HPDE6-E6E7 (cell line): ENCODE measurements at regions not wholly inside any gene's neighbourhood (a gene's known extent, or its start where the extent isn't known, plus 50 kb on each side); places are given as distances from the start of the nearest gene placed in this dataset.
"Not testable (repeated sequence)": the region's sequence is repeated elsewhere in the genome, so short reads cannot be mapped to it uniquely, and the experiment has no call there.

Experiments
- DNase-seq: peaks from one replicate; pipeline ENCODE4 v3.0.0; 2011; ENCODE audit warnings: missing footprints; ENCODE audit errors: extremely low spot score

GRCh38 chr12:66733321-66733720, 54.4 kb upstream of the GRIP1 start:
- no peak for DNase-seq

- no peak for DNase-seq
These were observed 55.0 kb upstream of the GRIP1 start for GRCh38 chr12:66733839-66734238.

- DNase-seq: no peak
These were observed 56.4 kb upstream of the GRIP1 start for GRCh38 chr12:66735275-66735674.

DNA sequence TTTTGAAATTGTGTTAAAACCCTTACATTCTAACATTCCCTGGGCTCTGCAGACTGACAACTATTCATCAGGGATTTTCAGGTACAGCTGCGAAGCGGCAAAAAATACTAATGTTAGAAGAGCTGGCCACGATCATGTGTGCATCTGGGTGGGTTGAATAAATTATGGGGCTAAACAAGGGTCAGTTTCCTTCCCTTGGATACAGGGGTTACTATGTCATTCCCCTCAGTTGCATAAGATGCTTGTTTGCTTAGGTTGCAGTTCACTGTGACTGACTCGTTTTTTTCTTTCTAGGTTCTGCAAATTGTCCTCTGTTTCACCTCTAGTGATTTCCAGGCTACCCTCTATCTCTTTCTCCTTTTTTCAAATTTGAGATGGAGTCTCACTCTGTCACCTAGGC, 58.1 kb upstream of the GRIP1 start:
- DNase-seq: no peak

- DNase-seq: no peak
These were observed 60.4 kb upstream of the GRIP1 start for GRCh38 chr12:66739266-66739665.

DNA sequence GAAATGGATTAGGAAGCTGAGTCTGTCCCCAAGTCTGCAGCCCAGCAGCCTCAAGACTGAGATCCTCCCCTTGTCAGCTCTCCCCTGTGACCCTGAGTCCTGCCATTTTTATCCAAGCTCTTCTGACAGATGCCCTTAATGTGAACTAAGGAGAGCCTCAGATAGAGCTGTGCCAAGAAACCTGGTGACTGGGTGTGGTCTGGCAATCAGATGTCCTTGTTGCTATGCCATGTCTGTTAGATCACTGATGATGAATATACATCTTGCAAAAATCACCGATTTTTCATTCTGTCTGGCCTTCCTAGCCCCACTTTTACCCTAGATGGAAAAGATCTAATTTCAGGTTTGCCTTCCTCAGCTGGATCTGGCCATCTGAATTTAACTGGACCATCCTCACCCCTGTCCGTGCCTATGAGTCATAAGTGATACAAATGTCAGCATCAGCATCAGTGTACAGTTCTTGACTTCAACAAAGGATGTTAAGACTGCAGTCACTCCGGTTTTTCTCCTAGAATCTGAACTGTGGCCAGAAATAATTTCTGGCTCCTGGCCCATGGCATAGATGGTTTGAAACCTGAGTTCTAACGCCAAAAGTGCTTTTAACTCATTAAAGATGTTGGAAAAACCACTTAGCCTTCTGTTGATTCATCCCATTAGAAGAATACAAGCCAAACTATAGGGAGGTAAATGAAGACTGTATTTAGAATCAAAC, 61.2 kb upstream of the GRIP1 start:
- no peak for DNase-seq

DNA sequence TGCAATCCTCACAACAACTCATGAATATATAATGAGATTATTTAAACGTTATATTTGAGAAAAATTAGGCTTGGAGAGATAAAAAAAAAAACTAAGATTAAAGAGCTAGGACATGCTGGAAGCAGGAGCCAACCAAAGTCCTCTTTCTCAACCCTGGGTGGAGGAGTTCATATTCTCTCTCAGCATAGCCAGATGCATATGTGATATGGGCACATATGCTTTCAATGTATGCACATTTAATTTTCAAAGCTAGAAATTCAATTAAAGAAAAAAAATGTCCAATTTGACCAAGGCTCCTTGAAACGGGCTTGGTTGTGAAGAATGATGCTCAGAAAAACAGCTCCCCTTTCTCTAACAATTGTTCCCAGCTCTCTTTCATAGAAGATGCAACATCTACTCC, 61.9 kb upstream of the GRIP1 start:
- DNase-seq: no peak

- no peak for DNase-seq
These were observed 63.0 kb upstream of the GRIP1 start for GRCh38 chr12:66741919-66742318.

DNA sequence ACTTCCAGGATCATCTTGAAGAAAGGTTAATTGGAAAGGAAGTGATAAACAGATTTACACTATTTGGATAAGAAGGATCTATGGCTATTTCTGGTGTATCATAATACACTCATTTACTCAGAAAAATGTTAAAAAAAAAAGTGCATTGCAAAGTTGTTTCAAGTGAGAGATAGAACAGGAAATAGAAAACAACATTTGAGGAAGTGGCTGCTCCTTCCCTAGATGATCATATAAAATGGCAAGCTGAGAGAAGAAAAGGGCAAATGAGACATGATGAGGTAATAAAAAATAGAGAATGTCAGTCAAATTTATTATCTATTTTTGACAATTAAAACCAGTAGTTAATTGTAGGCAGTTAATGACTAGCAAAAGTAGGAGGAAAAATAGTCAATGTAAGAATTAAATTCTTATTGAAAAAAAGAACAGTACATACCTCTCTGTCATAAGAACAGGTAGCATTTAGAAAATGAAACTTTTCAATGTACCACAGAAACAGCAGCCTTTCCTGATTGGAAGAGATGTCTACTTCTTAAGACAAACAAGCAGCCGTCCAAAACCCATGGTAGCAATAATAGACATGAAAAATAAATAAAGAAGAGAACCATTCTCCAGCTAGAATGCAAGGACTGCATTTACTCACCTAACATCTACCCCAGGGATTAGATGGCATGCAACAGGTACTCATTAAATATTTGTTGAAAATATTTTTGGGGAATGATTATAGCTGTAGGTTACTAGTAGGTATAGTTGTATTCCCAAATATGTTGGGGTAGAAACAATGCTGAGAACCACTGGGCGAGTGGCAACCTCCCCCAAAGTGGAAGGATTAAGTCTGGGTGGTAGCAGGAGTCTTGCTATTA, 63.9 kb upstream of the GRIP1 start:
- DNase-seq: no peak

GRCh38 chr12:66744461-66744860, 65.6 kb upstream of the GRIP1 start:
- DNase-seq: no peak

DNA sequence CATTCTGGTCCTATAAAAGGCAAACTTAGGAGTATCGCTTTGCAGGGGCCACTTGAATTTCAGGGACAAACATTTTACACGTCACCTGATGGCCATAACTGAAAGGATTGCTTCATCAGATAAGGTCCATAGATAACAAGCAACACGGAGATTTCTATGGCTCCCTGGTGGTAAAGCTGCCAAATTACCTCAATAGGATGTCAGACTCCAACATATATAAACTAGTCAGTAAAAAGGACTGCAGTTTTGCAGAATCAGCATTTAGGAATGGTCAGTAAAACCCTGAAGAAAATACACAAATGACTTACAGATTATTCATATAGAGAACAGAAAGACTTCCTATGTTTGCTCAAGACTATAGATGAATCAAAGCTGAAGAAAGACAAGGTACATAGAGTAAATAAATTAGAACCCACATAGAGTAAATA, 66.1 kb upstream of the GRIP1 start:
- no peak for DNase-seq

DNA sequence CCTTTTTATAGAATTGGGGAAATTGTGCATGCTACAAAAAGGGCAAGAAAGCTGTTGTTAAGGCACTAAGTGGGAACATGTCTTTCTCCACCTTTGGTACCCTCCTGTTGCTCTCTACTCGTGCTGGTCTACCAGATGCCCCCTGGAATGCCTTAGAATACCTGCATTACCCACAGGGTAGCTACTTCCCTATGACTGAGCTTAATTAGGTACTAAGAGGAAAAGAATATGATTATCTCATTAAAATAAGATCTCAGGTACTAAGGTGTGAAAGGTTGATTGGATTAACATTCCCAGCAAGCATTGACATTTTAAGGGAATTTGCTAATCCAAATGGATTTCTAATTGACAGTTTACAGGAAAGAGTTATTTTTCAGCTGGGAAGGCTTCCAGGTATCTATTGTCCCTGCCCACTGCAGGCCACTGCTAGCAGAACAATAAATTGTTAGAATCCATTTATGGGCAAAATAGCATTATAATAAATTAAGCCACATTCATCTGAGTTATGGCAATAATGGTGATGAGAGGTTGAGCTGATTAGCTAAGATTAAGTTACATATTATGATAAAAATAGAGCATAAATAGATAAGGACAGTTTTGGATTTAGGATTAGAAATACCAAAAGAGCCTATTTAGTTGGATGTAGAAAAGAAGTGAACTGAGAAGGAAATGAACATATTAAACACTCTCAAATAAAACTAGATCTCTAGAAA, 67.8 kb upstream of the GRIP1 start:
- no peak for DNase-seq

- no peak for DNase-seq
These were observed 72.7 kb upstream of the GRIP1 start for GRCh38 chr12:66751432-66752113.

- DNase-seq: no peak
These were observed 74.9 kb upstream of the GRIP1 start for GRCh38 chr12:66753810-66754209.

GRCh38 chr12:66755727-66756395, 77.0 kb upstream of the GRIP1 start:
- no peak for DNase-seq

GRCh38 chr12:66756631-66757030, 77.8 kb upstream of the GRIP1 start:
- no peak for DNase-seq

- not testable (repeated sequence) for DNase-seq
These were observed 81.2 kb upstream of the GRIP1 start for GRCh38 chr12:66760122-66760521.

DNA sequence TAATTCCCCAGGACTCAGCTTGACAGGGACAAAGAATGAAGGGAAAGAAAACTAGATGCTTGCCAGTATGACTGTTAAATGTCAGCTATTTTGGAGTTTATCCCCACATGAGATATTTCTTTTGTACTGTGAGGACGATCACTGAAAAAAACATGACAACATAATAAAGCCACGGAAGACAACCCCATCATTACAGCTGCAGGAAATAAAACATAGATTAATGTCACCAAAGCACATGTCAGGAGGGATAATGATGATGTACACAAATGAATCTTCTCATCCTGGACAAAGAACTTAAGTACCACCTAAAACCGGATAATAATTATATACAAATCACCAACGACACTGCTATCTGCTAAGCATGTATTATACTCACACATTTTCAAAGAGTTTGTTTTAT, 84.6 kb upstream of the GRIP1 start:
- DNase-seq: no peak

- no peak for DNase-seq
These were observed 86.3 kb upstream of the GRIP1 start for GRCh38 chr12:66765204-66765603.

DNA sequence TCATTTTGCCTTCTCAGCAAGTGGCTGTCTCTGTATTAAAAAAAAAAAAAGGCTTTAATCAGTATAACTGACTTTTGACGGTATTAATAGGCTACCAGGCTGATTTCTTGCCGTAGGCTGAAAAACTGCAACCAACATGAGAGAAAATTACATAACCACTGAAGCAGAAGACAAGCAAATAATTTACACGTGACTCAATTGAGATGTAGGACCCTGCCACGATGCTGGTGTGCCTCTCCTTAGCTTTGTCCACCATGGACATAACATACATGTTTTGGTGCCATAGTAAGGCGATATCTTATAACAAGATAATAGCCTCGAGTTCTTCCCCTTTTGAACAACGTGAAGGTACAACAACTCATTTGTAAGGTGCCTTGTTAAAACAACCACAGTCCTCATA, 88.7 kb upstream of the GRIP1 start:
- DNase-seq: no peak

DNA sequence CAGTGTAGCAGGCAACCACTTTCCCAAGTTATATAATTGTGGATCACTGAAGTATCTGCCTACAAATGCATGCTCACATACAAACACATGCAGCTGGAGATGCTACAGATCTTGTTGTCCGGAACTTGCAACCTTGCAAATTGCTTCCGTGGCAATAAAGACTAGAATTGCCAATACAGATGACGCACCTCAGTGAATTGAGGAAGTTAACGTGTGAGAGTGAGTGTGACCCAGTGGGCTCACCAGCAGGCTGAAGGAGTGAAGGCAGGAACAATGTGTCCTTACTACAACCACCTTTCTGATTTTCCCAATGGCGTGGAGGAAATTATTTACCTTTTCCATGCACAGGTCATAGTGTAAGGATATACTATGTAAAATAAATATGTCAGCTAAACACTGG, 89.4 kb upstream of the GRIP1 start:
- DNase-seq: no peak
